Neural cell (in vitro differentiated cells): ENCODE measurements at regions not wholly inside any gene's neighbourhood (a gene's known extent, or its start where the extent isn't known, plus 50 kb on each side); places are given as distances from the start of the nearest gene placed in this dataset.

Source experiments
- H2AFZ ChIP-seq: fragments of 200-600, 300-800 bp; sonication (generic), shearing (Covaris generic); 2 replicates; pipeline ENCODE4 v1.6.0; 2014; ENCODE audit warnings: low read depth, mild to moderate bottlenecking, antibody characterized with exemption, low read length, moderate library complexity
- H3F3A ChIP-seq: fragments of 200-600 bp; shearing (Covaris generic); 2 replicates; pipeline ENCODE4 v1.6.1; 2016; ENCODE audit warnings: mild to moderate bottlenecking, moderate library complexity, mixed read lengths, antibody characterized with exemption, low read length; ENCODE audit not compliant: insufficient read depth, poor library complexity, severe bottlenecking
- H3K27ac ChIP-seq: fragments of 200-600, 300-800 bp; sonication (generic), shearing (Covaris generic); 2 replicates; pipeline ENCODE4 v1.5.1; 2014; ENCODE audit warnings: mild to moderate bottlenecking, low read length, moderate library complexity
- H3K27me3 ChIP-seq: fragments of 300-800, 200-600 bp; sonication (generic), shearing (Covaris generic); 2 replicates; pipeline ENCODE4 v1.6.0; 2014; ENCODE audit warnings: mild to moderate bottlenecking, low read depth, low read length, moderate library complexity; ENCODE audit not compliant: insufficient read depth
- H3K36me3 ChIP-seq: fragments of 300-800, 200-600 bp; sonication (generic), shearing (Covaris generic); 2 replicates; pipeline ENCODE4 v1.5.1; 2014; ENCODE audit warnings: mild to moderate bottlenecking, antibody characterized with exemption, low read length, moderate library complexity; ENCODE audit not compliant: insufficient read depth
- H3K4me2 ChIP-seq: fragments of 300-800, 200-600 bp; sonication (generic), shearing (Covaris generic); 2 replicates; pipeline ENCODE4 v1.6.0; 2014; ENCODE audit warnings: mild to moderate bottlenecking, low read length
- H3K4me3 ChIP-seq: fragments of 300-800, 200-600 bp; sonication (generic), shearing (Covaris generic); 2 replicates; pipeline ENCODE4 v1.5.1; 2014; ENCODE audit warnings: mild to moderate bottlenecking, low read length, moderate library complexity
- H3K79me2 ChIP-seq: fragments of 200-600 bp; shearing (Covaris generic); replicated peaks from 2 replicates; pipeline ENCODE4 v1.6.0; 2014; ENCODE audit warnings: mild to moderate bottlenecking, low read length, moderate library complexity; ENCODE audit not compliant: insufficient read depth
- H3K9ac ChIP-seq: fragments of 300-800, 200-600 bp; sonication (generic), shearing (Covaris generic); 2 replicates; pipeline ENCODE4 v1.6.1; 2016; ENCODE audit warnings: mild to moderate bottlenecking, low read length, mixed read lengths
- H3K9me2 ChIP-seq: fragments of 200-600 bp; shearing (Covaris generic); 2 replicates; pipeline ENCODE4 v1.6.1; 2016; ENCODE audit warnings: mild to moderate bottlenecking, low read length, mixed read lengths; ENCODE audit not compliant: insufficient read depth
- H3K9me3 ChIP-seq: fragments of 200-600, 300-800 bp; sonication (generic), shearing (Covaris generic); 2 replicates; pipeline ENCODE4 v1.6.1; 2016; ENCODE audit warnings: mild to moderate bottlenecking, mixed run types, low read length, moderate library complexity, mixed read lengths
- H4K20me1 ChIP-seq: fragments of 200-600 bp; shearing (Covaris generic); 2 replicates; pipeline ENCODE4 v1.6.1; 2016; ENCODE audit warnings: mild to moderate bottlenecking, mixed run types; ENCODE audit not compliant: insufficient read depth
- CTCF ChIP-seq: fragments of 450-650 bp; IDR thresholded peaks from 2 replicates; pipeline ENCODE4 v1.5.1; 2014; ENCODE audit warnings: antibody characterized with exemption, mild to moderate bottlenecking, moderate library complexity; ENCODE audit not compliant: poor library complexity, severe bottlenecking
- EP300 ChIP-seq: fragments of 450-650 bp; conservative IDR thresholded peaks from 2 replicates; pipeline ENCODE4 v1.6.1; 2014; ENCODE audit warnings: antibody characterized with exemption, mild to moderate bottlenecking, moderate library complexity; ENCODE audit not compliant: poor library complexity, severe bottlenecking
- EZH2 ChIP-seq: fragments of 200-600, 300-800 bp; shearing (Covaris generic), sonication (generic); IDR thresholded peaks from 2 replicates; pipeline ENCODE4 v1.6.1; 2014; ENCODE audit warnings: antibody characterized with exemption, low read length, borderline replicate concordance, mild to moderate bottlenecking; ENCODE audit not compliant: insufficient read depth, poor library complexity, severe bottlenecking
- MXI1 ChIP-seq: fragments of 450-650 bp; conservative IDR thresholded peaks from 2 replicates; pipeline ENCODE4 v1.6.1; 2014; ENCODE audit warnings: antibody characterized with exemption, mild to moderate bottlenecking; ENCODE audit not compliant: poor library complexity, severe bottlenecking
- POLR2AphosphoS5 ChIP-seq: IDR thresholded peaks from 2 replicates; pipeline ENCODE4 v1.6.1; 2012
- RAD21 ChIP-seq: fragments of 450-650 bp; conservative IDR thresholded peaks from 2 replicates; pipeline ENCODE4 v1.6.1; 2014; ENCODE audit warnings: antibody characterized with exemption, mild to moderate bottlenecking, moderate library complexity
- REST ChIP-seq: IDR thresholded peaks from 2 replicates; pipeline ENCODE4 v1.6.1; 2012; ENCODE audit warnings: borderline replicate concordance
- SMC3 ChIP-seq: fragments of 450-650 bp; conservative IDR thresholded peaks from 2 replicates; pipeline ENCODE4 v1.6.1; 2014; ENCODE audit warnings: antibody characterized with exemption, mild to moderate bottlenecking, moderate library complexity; ENCODE audit not compliant: poor library complexity
- TAF1 ChIP-seq: IDR thresholded peaks from 2 replicates; pipeline ENCODE4 v1.6.1; 2012; ENCODE audit warnings: low read depth

- H3K27me3 ChIP-seq = no peaks in the 10 kb centered on the region
- TF ChIP-seq EZH2 (no peak), POLR2AphosphoS5 (no peak), MXI1 (no peak), REST (no peak), TAF1 (no peak), CTCF (no peak), EP300 (no peak)
- H3K36me3 ChIP-seq = no peaks in the 10 kb centered on the region
- no peak overlapping the region for H3K4me3 ChIP-seq
- no peak overlapping the region for H3K27ac ChIP-seq
- no peaks in the 10 kb centered on the region for H3K79me2 ChIP-seq
- H3K9me3 ChIP-seq = no peaks in the 10 kb centered on the region
- no peak overlapping the region for H3K4me2 ChIP-seq
- no peaks in the 10 kb centered on the region for H4K20me1 ChIP-seq
- H3K9me2 ChIP-seq = no peaks in the 10 kb centered on the region
- H2AFZ ChIP-seq = no peak overlapping the region
- no peaks in the 10 kb centered on the region for H3F3A ChIP-seq
- no peak overlapping the region for H3K9ac ChIP-seq
These were observed 619.2 kb upstream of the EYS start for GRCh38 chr6:66326228-66326627.

- Histone ChIP-seq H3K9me2 (no peaks in the 10 kb centered on the region), H3K79me2 (no peaks in the 10 kb centered on the region), H3K9ac (no peak overlapping the region), H3K27ac (peak overlapping the region; percentile 36), H2AFZ (no peak overlapping the region), H3F3A (no peaks in the 10 kb centered on the region), H4K20me1 (no peaks in the 10 kb centered on the region), H3K27me3 (no peaks in the 10 kb centered on the region), H3K36me3 (no peaks in the 10 kb centered on the region), H3K4me2 (no peak overlapping the region), H3K9me3 (no peaks in the 10 kb centered on the region), H3K4me3 (peak overlapping the region; percentile 6)
- no peak for TF ChIP-seq RAD21
- peak; percentile 11 for TF ChIP-seq POLR2AphosphoS5
These were observed 614.0 kb upstream of the EYS start for GRCh38 chr6:66321017-66321416.

GRCh38 chr6:66307490-66307889 is 600.5 kb upstream of the EYS start:
- Histone ChIP-seq H2AFZ (no peak overlapping the region), H3F3A (no peaks in the 10 kb centered on the region), H3K9me2 (no peaks in the 10 kb centered on the region), H4K20me1 (no peaks in the 10 kb centered on the region), H3K4me3 (no peak overlapping the region), H3K36me3 (no peaks in the 10 kb centered on the region), H3K27ac (no peak overlapping the region), H3K79me2 (no peaks in the 10 kb centered on the region), H3K9ac (no peak overlapping the region), H3K9me3 (no peaks in the 10 kb centered on the region), H3K27me3 (no peaks in the 10 kb centered on the region), H3K4me2 (no peak overlapping the region)
- TF ChIP-seq MXI1 (no peak), POLR2AphosphoS5 (no peak), CTCF (no peak), RAD21 (no peak), EZH2 (no peak), EP300 (no peak), SMC3 (no peak), REST (no peak), TAF1 (no peak)
